Lung (tissue), 11 donors: ENCODE measurements at regions not wholly inside any gene's neighbourhood (a gene's known extent, or its start where the extent isn't known, plus 50 kb on each side); places are given as distances from the start of the nearest gene placed in this dataset.

ENCODE experiments used
- ATAC-seq: fragments of 200-7000 bp; cut with Tn5 transposase; one replicate; pipeline ENCODE4 v1.9.1; 2020; ENCODE audit warnings: moderate number of reproducible peaks; ENCODE audit not compliant: insufficient read depth, low FRiP score
- DNase-seq, 3 donors: peaks; one replicate each; pipeline ENCODE4 v3.0.0-alpha.2; 2013 to 2017
- H3K27ac ChIP-seq, 2 donors: one replicate each; pipeline ENCODE4 v1.5.1; 2013; ENCODE audit warnings: mild to moderate bottlenecking in 2 of 2, moderate library complexity in 2 of 2, control low read depth in 1 of 2, inconsistent platforms in 1 of 2, low read depth in 1 of 2, low read length in 1 of 2
- H3K27me3 ChIP-seq, 3 donors: one replicate each; pipeline ENCODE4 v1.5.1; 2013; ENCODE audit warnings: low read length in 2 of 3; ENCODE audit not compliant: control insufficient read depth in 3 of 3, insufficient read depth in 3 of 3
- H3K36me3 ChIP-seq, 4 donors: one replicate each; pipeline ENCODE4 v1.5.1; 2013; ENCODE audit warnings: low read length in 4 of 4, mild to moderate bottlenecking in 1 of 4, moderate library complexity in 1 of 4; ENCODE audit not compliant: control insufficient read depth in 4 of 4, insufficient read depth in 4 of 4
- H3K4me1 ChIP-seq, 5 donors: one replicate each; pipeline ENCODE4 v1.5.1; 2013; ENCODE audit warnings: low read length in 5 of 5, mild to moderate bottlenecking in 2 of 5, moderate library complexity in 1 of 5; ENCODE audit not compliant: control insufficient read depth in 5 of 5, insufficient read depth in 5 of 5
- H3K4me3 ChIP-seq: one replicate; pipeline ENCODE4 v1.5.1; 2013; ENCODE audit warnings: mild to moderate bottlenecking, control low read depth, moderate library complexity
- H3K9ac ChIP-seq, 2 donors: one replicate each; pipeline ENCODE4 v1.5.1; 2013; ENCODE audit warnings: low read length in 2 of 2, control low read depth in 1 of 2; ENCODE audit not compliant: insufficient read depth in 1 of 2
- H3K9me3 ChIP-seq, 4 donors: one replicate each; pipeline ENCODE4 v1.5.1; 2013; ENCODE audit warnings: low read length in 3 of 4, mild to moderate bottlenecking in 1 of 4, moderate library complexity in 1 of 4; ENCODE audit not compliant: control insufficient read depth in 4 of 4, insufficient read depth in 3 of 4
- CTCF ChIP-seq: IDR thresholded peaks from 2 replicates; pipeline ENCODE4 v1.5.1; 2012; ENCODE audit warnings: mild to moderate bottlenecking; ENCODE audit errors: control extremely low read depth, extremely low read depth
- WGBS, 2 donors: extraction: QIAGEN DNeasy Blood & Tissue Kit; methylation state at CpG; one replicate each; pipeline ENCODE4 v1.1.7; 2013; 5-methylcytosine and 5-hydroxymethylcytosine counted together
- donor health status: control.
- donor health status: control.
- donor health status: Bipolar disorder and iron deficiency.
- donor health status: healthy.
- donor health status: DM: yes; HTN: yes; CAD: no.

DNA sequence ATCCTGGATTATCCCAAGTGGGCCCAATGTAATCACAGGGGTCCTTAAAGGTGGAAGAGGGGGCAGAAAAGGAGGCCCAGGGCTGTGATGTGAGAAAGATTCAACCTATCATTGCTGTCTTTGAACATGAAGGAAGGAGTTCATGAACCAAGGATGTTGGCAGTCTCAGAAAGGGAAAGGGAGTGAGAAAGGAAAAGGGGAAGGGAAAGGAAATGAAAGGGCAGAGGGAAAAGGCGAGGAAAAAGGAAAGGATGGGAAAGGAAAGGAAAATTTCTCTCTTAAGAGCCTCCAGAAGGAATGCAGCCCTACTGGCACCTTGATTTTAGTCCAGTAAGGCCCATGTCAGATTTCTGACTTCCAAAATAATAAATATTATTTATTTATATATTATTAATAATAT is 687.8 kb downstream of the COL12A1 start:
- no peaks in the 10 kb centered on the region for H3K4me1 ChIP-seq
- no peak overlapping the region for H3K4me3 ChIP-seq
- no peak for TF ChIP-seq CTCF
- ATAC-seq (no peak), DNase-seq (no peak)
- H3K27ac ChIP-seq = no peak overlapping the region
- peaks cover 0 to 3% (median 0%) of the 10 kb centered on the region in 4 donors for H3K9me3 ChIP-seq
- no peaks in the 10 kb centered on the region for H3K27me3 ChIP-seq
- 72 to 85% methylated on average over 1 of the region's 1 CpG for WGBS, 2 donors
- H3K36me3 ChIP-seq = no peaks in the 10 kb centered on the region
- no peak overlapping the region for H3K9ac ChIP-seq

GRCh38 chr6:74510878-74511277 is 695.0 kb downstream of the COL12A1 start:
- no peaks in the 10 kb centered on the region for H3K36me3 ChIP-seq
- TF ChIP-seq CTCF = no peak
- no peaks in the 10 kb centered on the region for H3K27me3 ChIP-seq
- no peak for DNase-seq
- WGBS, 2 donors = 90 to 95% methylated on average over 3 of the region's 3 CpGs
- no peaks in the 10 kb centered on the region for H3K4me1 ChIP-seq
- no peak overlapping the region for H3K9ac ChIP-seq
- no peak overlapping the region for H3K4me3 ChIP-seq
- peaks cover 0 to 10% (median 2%) of the 10 kb centered on the region in 4 donors for H3K9me3 ChIP-seq
- H3K27ac ChIP-seq = no peak overlapping the region
- ATAC-seq = no peak

DNA sequence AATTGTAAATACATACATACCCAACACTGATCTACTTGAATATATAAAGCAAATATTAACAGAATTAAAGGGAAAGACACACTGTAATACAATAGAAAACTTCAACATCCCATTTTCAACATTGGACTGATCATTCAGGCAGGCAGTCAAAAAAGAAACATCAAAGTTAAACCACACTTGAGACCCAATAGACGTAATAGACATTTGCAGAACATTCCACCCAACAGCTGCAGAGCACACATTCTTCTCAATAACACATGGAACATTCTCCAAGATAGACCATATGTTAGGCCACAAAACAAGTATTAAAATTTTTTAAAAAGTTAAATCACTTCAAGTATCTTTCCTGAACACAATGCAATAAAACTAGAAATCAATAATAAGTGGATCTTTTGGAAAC is 698.2 kb downstream of the COL12A1 start:
- 76 to 81% methylated on average over 1 of the region's 1 CpG for WGBS, 2 donors
- no peaks in the 10 kb centered on the region for H3K36me3 ChIP-seq
- peaks cover 0 to 18% (median 8%) of the 10 kb centered on the region in 4 donors for H3K9me3 ChIP-seq

More for the DNA sequence above, 698.2 kb downstream of the COL12A1 start:
- Histone ChIP-seq H3K4me1 (no peaks in the 10 kb centered on the region), H3K4me3 (no peak overlapping the region), H3K27ac (no peak overlapping the region), H3K9ac (no peak overlapping the region), H3K27me3 (no peaks in the 10 kb centered on the region)
- DNase-seq (no peak), ATAC-seq (no peak)
- no peak for TF ChIP-seq CTCF
